CD8-positive, alpha-beta memory T cell (primary cell): ENCODE measurements at regions not wholly inside any gene's neighbourhood (a gene's known extent, or its start where the extent isn't known, plus 50 kb on each side); places are given as distances from the start of the nearest gene placed in this dataset.

Experiments used
- CTCF ChIA-PET: fragments of 350-600 bp; sonication (Branson Sonifier 250); formaldehyde crosslinking; loops from one replicate; lab custom pipeline; 2021; ENCODE audit warnings: antibody characterized with exemption; lab: Charles Lee
- POLR2A ChIA-PET: fragments of 350-600 bp; sonication (Branson Sonifier 250); formaldehyde crosslinking; loops from one replicate; lab custom pipeline; 2021; ENCODE audit warnings: antibody characterized with exemption; lab: Charles Lee
- DNase-seq, 5 donors: peaks; one replicate each; pipeline versions ENCODE4 v3.0.0 to v3.0.0-alpha.2; 2020 to 2022; ENCODE audit warnings: mixed read lengths in 1 of 5
- H3K27ac ChIP-seq: one replicate; pipeline ENCODE4 v1.7.0; 2013; ENCODE audit warnings: low read depth, mild to moderate bottlenecking, low read length, moderate library complexity
- H3K27me3 ChIP-seq: 2 replicates; pipeline ENCODE4 v1.7.0; 2013; ENCODE audit warnings: low read length, mild to moderate bottlenecking; ENCODE audit not compliant: insufficient read depth, poor library complexity, severe bottlenecking
- H3K36me3 ChIP-seq: 2 replicates; pipeline ENCODE4 v1.7.0; 2013; ENCODE audit warnings: mild to moderate bottlenecking, low read length, moderate library complexity; ENCODE audit not compliant: insufficient read depth
- H3K4me1 ChIP-seq: 2 replicates; pipeline ENCODE4 v1.7.0; 2013; ENCODE audit warnings: mild to moderate bottlenecking, low read length, moderate library complexity; ENCODE audit not compliant: insufficient read depth
- H3K4me3 ChIP-seq: 2 replicates; pipeline ENCODE4 v1.7.0; 2013; ENCODE audit warnings: mild to moderate bottlenecking, low read length
- H3K9me3 ChIP-seq: 2 replicates; pipeline ENCODE4 v1.7.0; 2013; ENCODE audit warnings: mild to moderate bottlenecking, low read length
- H3K27ac Mint-ChIP-seq, 8 donors: one replicate each; pipeline ENCODE4 v1.8.0; 2020 to 2021; ENCODE audit warnings: mixed read lengths in 8 of 8, mild to moderate bottlenecking in 6 of 8, inconsistent platforms in 3 of 8, moderate library complexity in 3 of 8
- H3K27me3 Mint-ChIP-seq, 2 donors: one replicate each; pipeline ENCODE4 v1.8.0; 2020 to 2021; ENCODE audit warnings: mixed read lengths in 2 of 2, mild to moderate bottlenecking in 1 of 2, moderate library complexity in 1 of 2
- H3K36me3 Mint-ChIP-seq, 3 donors: one replicate each; pipeline ENCODE4 v1.8.0; 2020 to 2021; ENCODE audit warnings: mixed read lengths in 3 of 3, inconsistent platforms in 1 of 3, mild to moderate bottlenecking in 1 of 3
- H3K4me1 Mint-ChIP-seq, 3 donors: one replicate each; pipeline ENCODE4 v1.8.0; 2020 to 2021; ENCODE audit warnings: mixed read lengths in 3 of 3, inconsistent platforms in 1 of 3, mild to moderate bottlenecking in 1 of 3
- H3K4me3 Mint-ChIP-seq, 7 donors: one replicate each; pipeline ENCODE4 v1.8.0; 2020 to 2021; ENCODE audit warnings: mixed read lengths in 7 of 7, mild to moderate bottlenecking in 6 of 7, moderate library complexity in 4 of 7, inconsistent platforms in 2 of 7
- H3K9me3 Mint-ChIP-seq, 5 donors: one replicate each; pipeline ENCODE4 v1.8.0; 2020 to 2022; ENCODE audit warnings: mixed read lengths in 5 of 5, mild to moderate bottlenecking in 3 of 5, moderate library complexity in 2 of 5, inconsistent platforms in 1 of 5

GRCh38 chr10:128708182-128708581 is 582.0 kb upstream of the MKI67 start:
- no peak overlapping the region for H3K27ac Mint-ChIP-seq

DNA sequence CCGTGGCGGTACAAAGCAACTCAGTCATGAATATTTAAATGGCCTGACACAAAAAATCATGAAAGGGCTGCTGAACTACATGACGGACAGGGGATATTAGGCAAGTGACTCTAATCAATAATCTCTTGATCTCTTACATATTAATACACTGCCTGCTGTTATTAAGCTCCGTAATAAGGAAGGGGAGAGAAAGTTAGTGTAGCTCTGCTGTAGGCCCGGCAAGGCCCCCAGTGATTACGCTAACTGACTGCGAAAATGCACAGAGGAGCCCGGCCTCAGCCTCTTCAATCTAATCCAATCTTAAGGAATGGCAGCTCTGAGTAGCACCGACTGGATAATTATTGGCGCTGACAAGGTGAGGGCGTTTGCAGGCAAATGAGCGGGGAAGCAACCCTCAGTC is 583.5 kb upstream of the MKI67 start:
- H3K36me3 Mint-ChIP-seq: no peaks in the 10 kb centered on the region
- no peak overlapping the region for H3K27ac Mint-ChIP-seq
- H3K4me3 ChIP-seq: no peak overlapping the region
- H3K4me1 ChIP-seq: no peaks in the 10 kb centered on the region
- DNase-seq: no peak
- peaks cover 2 to 4% of the 10 kb centered on the region in 2 donors for H3K27me3 Mint-ChIP-seq
- POLR2A ChIA-PET: no interaction called here
- no peaks in the 10 kb centered on the region for H3K4me1 Mint-ChIP-seq
- peaks cover 0 to 8% (median 3%) of the 10 kb centered on the region in 5 donors for H3K9me3 Mint-ChIP-seq
- H3K36me3 ChIP-seq: no peaks in the 10 kb centered on the region
- H3K27ac ChIP-seq: no peak overlapping the region
- H3K4me3 Mint-ChIP-seq: no peak overlapping the region
- no peaks in the 10 kb centered on the region for H3K27me3 ChIP-seq
- CTCF ChIA-PET: no interaction called here
- no peaks in the 10 kb centered on the region for H3K9me3 ChIP-seq

More at GRCh38 chr10:128708182-128708581, 582.0 kb upstream of the MKI67 start:
- no peaks in the 10 kb centered on the region for H3K27me3 ChIP-seq
- peaks cover 0 to 8% (median 3%) of the 10 kb centered on the region in 5 donors for H3K9me3 Mint-ChIP-seq
- CTCF ChIA-PET: no interaction called here
- H3K4me1 Mint-ChIP-seq: no peaks in the 10 kb centered on the region
- POLR2A ChIA-PET: no interaction called here
- H3K36me3 ChIP-seq: no peaks in the 10 kb centered on the region
- H3K9me3 ChIP-seq: no peaks in the 10 kb centered on the region
- H3K27ac ChIP-seq: no peak overlapping the region
- no peak overlapping the region for H3K4me3 Mint-ChIP-seq
- H3K36me3 Mint-ChIP-seq: no peaks in the 10 kb centered on the region
- peaks cover 2 to 4% of the 10 kb centered on the region in 2 donors for H3K27me3 Mint-ChIP-seq
- H3K4me1 ChIP-seq: no peaks in the 10 kb centered on the region
- no peak for DNase-seq
- H3K4me3 ChIP-seq: no peak overlapping the region

GRCh38 chr10:128710098-128710797 is 584.0 kb upstream of the MKI67 start:
- Histone ChIP-seq H3K27me3 (no peaks in the 10 kb centered on the region), H3K27ac (no peak overlapping the region), H3K9me3 (no peaks in the 10 kb centered on the region), H3K4me3 (no peak overlapping the region), H3K4me1 (no peaks in the 10 kb centered on the region), H3K36me3 (no peaks in the 10 kb centered on the region)
- H3K27me3 Mint-ChIP-seq: peaks cover 2 to 4% of the 10 kb centered on the region in 2 donors
- no peaks in the 10 kb centered on the region for H3K36me3 Mint-ChIP-seq
- CTCF ChIA-PET: no interaction called here
- no peaks in the 10 kb centered on the region for H3K4me1 Mint-ChIP-seq
- peaks cover 0 to 7% (median 3%) of the 10 kb centered on the region in 5 donors for H3K9me3 Mint-ChIP-seq
- POLR2A ChIA-PET: no interaction called here
- DNase-seq: no peak
- no peak overlapping the region for H3K4me3 Mint-ChIP-seq
- no peak overlapping the region for H3K27ac Mint-ChIP-seq

DNA sequence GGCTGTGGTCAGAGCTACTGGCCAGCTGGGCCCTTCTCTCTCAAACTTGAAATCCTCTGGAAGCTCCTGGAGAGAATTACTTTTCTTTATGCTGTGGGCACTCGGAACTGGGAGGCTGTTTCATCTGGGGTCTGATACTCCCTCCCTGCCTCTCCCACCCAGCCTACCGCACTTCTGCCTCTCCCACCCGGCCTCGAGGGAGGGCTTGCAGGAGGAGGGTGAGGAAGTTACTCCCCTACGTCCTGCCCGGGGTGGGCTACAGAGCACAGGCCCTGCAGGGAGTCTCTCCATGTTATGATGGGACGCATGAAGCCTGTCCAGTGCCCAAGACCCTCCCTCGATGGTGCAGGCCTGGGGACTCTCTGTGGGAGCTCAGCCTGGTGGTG is 584.6 kb upstream of the MKI67 start:
- no peak overlapping the region for H3K4me3 ChIP-seq
- no peak overlapping the region for H3K4me3 Mint-ChIP-seq
- ChIA-PET POLR2A (no interaction called here), CTCF (no interaction called here)
- no peak overlapping the region for H3K27ac ChIP-seq
- H3K4me1 Mint-ChIP-seq: no peaks in the 10 kb centered on the region
- DNase-seq: no peak
- no peaks in the 10 kb centered on the region for H3K9me3 ChIP-seq
- no peaks in the 10 kb centered on the region for H3K27me3 ChIP-seq
- H3K9me3 Mint-ChIP-seq: peaks cover 0 to 5% (median 3%) of the 10 kb centered on the region in 5 donors
- peaks cover 2 to 4% of the 10 kb centered on the region in 2 donors for H3K27me3 Mint-ChIP-seq
- no peaks in the 10 kb centered on the region for H3K4me1 ChIP-seq
- no peak overlapping the region for H3K27ac Mint-ChIP-seq
- no peaks in the 10 kb centered on the region for H3K36me3 ChIP-seq
- H3K36me3 Mint-ChIP-seq: no peaks in the 10 kb centered on the region

DNA sequence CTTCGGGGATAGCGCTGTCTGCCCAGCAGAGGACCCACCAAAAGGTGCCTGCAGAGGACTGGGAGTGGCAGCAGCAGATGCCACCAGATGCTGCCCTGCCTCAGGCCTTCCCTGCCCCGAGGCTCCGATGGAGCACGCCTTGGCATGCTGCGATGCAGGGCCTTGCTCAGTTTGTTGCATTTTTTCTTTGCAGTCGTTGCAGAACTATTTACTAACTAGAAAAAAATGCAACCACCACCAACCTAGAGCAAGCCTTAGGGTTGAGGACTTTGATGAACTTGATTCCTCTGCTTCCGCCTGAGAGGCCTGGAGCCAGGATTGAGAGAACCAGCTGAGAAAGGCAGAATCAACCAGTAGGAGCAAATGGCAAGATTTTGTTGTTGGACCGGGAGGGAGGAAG is 585.6 kb upstream of the MKI67 start:
- POLR2A ChIA-PET: no interaction called here
- H3K9me3 Mint-ChIP-seq: peaks cover 0 to 5% (median 0%) of the 10 kb centered on the region in 5 donors

DNA sequence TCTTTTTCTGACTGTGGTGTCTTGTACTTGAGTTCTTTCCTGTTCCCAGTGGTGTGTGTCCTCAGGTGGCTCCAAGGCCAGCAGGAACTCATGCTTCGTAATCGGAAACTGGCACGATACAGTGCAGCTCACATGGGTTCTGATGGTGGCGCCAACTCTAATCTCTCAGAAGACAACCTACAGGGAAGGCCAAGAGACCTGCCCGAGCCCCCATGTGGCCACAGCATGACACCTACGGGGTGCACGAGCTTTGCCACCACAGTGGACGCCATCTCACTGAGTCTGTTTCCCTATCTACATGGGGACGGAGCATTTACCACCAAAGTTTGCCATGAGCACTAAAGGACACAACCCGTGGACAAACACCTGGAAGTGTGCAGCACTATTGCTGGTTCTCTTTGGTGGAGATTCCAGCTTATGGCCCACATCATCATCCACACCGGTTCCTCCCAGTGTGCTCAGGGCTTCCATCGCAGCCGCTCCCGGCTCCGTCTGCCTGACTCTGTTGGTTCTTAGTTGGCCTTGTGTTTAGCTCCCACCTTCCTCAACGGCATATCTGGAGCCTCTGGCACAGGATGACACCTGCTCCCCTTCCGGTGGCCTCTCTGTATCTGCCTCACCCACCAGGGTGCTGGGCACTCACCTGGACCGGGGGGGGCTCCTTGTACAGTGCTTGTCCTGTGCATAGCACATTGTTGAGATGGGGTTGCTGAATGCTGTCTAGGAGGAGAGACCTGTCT is 586.6 kb upstream of the MKI67 start:
- H3K36me3 ChIP-seq: no peaks in the 10 kb centered on the region
- no peaks in the 10 kb centered on the region for H3K9me3 ChIP-seq
- H3K4me3 ChIP-seq: no peak overlapping the region
- CTCF ChIA-PET: no interaction called here
- no peak for DNase-seq
- POLR2A ChIA-PET: no interaction called here
- H3K27me3 ChIP-seq: no peaks in the 10 kb centered on the region
- H3K9me3 Mint-ChIP-seq: peaks cover 0 to 3% (median 0%) of the 10 kb centered on the region in 5 donors
- H3K4me1 Mint-ChIP-seq: no peaks in the 10 kb centered on the region
- H3K27ac ChIP-seq: no peak overlapping the region
- H3K27me3 Mint-ChIP-seq: peaks cover 0 to 4% of the 10 kb centered on the region in 2 donors
- no peak overlapping the region for H3K4me3 Mint-ChIP-seq
- no peaks in the 10 kb centered on the region for H3K36me3 Mint-ChIP-seq
- no peak overlapping the region for H3K27ac Mint-ChIP-seq
- no peaks in the 10 kb centered on the region for H3K4me1 ChIP-seq

More for the DNA sequence above, 585.6 kb upstream of the MKI67 start:
- DNase-seq: no peak
- Mint-ChIP-seq H3K27me3 (peaks cover under 1 to 4% of the 10 kb centered on the region in 2 donors), H3K4me1 (no peaks in the 10 kb centered on the region), H3K4me3 (no peak overlapping the region), H3K36me3 (no peaks in the 10 kb centered on the region), H3K27ac (no peak overlapping the region)
- no peaks in the 10 kb centered on the region for H3K27me3 ChIP-seq
- H3K27ac ChIP-seq: no peak overlapping the region
- H3K4me1 ChIP-seq: no peaks in the 10 kb centered on the region
- H3K4me3 ChIP-seq: no peak overlapping the region
- H3K36me3 ChIP-seq: no peaks in the 10 kb centered on the region
- no peaks in the 10 kb centered on the region for H3K9me3 ChIP-seq
- CTCF ChIA-PET: no interaction called here

DNA sequence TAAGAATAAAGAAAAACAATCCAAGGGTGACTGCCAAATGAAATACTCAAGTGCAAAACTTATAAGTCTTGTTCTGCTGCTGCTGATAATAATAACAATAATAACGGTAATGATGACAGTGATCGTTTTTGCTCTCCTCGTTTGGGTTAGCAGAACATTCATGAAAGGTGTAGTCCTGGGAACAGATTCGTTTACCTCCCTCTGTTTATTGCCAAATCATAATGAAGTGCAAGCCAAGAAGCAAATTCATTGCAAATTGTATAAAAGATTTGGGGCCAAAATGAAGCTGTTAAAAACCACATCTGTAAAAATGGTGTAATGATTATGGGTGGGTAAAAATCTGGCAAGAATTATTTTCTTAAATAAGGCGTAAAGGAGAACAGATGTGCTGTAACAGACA is 587.2 kb upstream of the MKI67 start:
- H3K27ac Mint-ChIP-seq: peak overlapping the region in 1 of 8 donors; percentile 10
- no peaks in the 10 kb centered on the region for H3K27me3 ChIP-seq
- no peak overlapping the region for H3K4me3 Mint-ChIP-seq
- no peaks in the 10 kb centered on the region for H3K9me3 ChIP-seq
- H3K9me3 Mint-ChIP-seq: peaks cover 0 to 3% (median 0%) of the 10 kb centered on the region in 5 donors
- no peak overlapping the region for H3K4me3 ChIP-seq
- H3K36me3 ChIP-seq: no peaks in the 10 kb centered on the region
- H3K4me1 Mint-ChIP-seq: no peaks in the 10 kb centered on the region
- H3K27ac ChIP-seq: no peak overlapping the region
- DNase-seq: no peak
- no peaks in the 10 kb centered on the region for H3K4me1 ChIP-seq
- ChIA-PET CTCF (no interaction called here), POLR2A (no interaction called here)
- no peaks in the 10 kb centered on the region for H3K36me3 Mint-ChIP-seq
- peaks cover 0 to 4% of the 10 kb centered on the region in 2 donors for H3K27me3 Mint-ChIP-seq

- CTCF ChIA-PET: no interaction called here
- H3K4me3 Mint-ChIP-seq: no peak overlapping the region
- no peaks in the 10 kb centered on the region for H3K36me3 Mint-ChIP-seq
- DNase-seq: no peak
- H3K4me1 Mint-ChIP-seq: no peaks in the 10 kb centered on the region
- H3K27ac ChIP-seq: no peak overlapping the region
- H3K9me3 Mint-ChIP-seq: peaks cover 0 to 5% (median 0%) of the 10 kb centered on the region in 5 donors
- peak overlapping the region in 1 of 8 donors; percentile 10 for H3K27ac Mint-ChIP-seq
- no peak overlapping the region for H3K4me3 ChIP-seq
- no peaks in the 10 kb centered on the region for H3K36me3 ChIP-seq
- H3K9me3 ChIP-seq: no peaks in the 10 kb centered on the region
- H3K27me3 ChIP-seq: no peaks in the 10 kb centered on the region
- peaks cover 0 to 4% of the 10 kb centered on the region in 2 donors for H3K27me3 Mint-ChIP-seq
- POLR2A ChIA-PET: no interaction called here
- H3K4me1 ChIP-seq: no peaks in the 10 kb centered on the region
These were observed 587.8 kb upstream of the MKI67 start for GRCh38 chr10:128713874-128714570.
